Activated gamma-delta T cell treated with anti-CD3 and anti-CD28 coated beads, Interleukin-2, amount 50 U/mL, for 16 hours (primary cell): ENCODE measurements at regions not wholly inside any gene's neighbourhood (a gene's known extent, or its start where the extent isn't known, plus 50 kb on each side); places are given as distances from the start of the nearest gene placed in this dataset.

Experiments used
- DNase-seq: peaks from one replicate; pipeline ENCODE4 v3.0.0-alpha.2; 2020; ENCODE audit warnings: low read depth

DNA sequence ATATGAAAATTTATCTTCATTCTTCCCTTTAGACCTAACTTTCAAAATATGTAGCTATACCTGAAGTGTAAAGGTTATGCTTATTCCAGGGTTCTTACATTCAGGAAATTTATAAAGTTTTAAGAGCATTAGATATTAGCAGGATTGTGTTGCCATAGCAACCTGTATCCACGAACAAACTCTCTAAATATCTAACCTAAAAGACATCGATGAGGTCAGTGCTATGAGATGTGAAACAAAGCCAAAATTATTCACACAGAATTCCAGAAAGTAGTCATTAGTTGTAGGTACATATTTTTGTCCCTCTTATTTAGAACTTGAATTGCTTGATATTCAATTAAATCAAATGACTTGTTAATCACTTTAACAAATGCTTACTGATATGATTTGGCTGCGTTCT lies 705.3 kb downstream of the SOCS6 start:
- no peak for DNase-seq

DNA sequence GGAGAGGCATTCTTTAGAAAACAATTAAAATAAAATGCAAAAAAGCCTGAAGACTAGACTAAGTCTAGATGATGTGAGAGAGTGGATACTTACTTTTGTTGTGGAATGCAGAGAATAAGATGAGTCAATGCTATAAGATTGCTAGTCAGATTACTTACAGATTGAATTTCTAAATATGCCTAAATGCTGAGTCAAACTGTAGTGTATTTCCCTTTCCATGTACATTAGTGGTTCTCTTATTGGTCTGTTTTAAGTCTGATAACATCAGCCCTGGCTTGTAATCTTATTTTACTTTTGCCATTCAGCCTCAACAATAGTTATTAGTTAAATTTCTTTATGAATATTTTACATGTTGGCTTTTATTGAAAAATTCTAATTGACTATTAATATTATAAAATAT lies 702.7 kb downstream of the SOCS6 start:
- DNase-seq: no peak

- DNase-seq: no peak
Measured at GRCh38 chr18:70985948-70986347, 697.1 kb downstream of the SOCS6 start.

DNA sequence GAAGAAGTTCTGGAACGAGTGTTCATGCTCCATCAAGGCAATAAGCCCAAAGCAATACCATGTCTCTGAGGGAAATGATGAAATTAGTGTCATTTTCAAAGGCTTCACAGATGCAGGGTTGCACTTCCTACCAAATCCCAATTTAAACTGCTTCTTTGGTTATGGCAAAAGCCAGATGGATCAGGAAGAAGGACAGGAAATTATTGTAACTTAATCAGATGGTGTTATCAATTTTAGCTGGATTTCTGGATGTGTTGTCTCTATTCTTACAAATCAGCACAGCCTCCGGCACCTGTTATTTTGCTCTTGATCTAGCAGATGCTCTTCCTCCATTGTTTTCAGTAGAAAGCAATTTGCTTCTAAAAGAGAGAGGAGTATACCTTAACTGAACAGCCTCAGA lies 693.4 kb downstream of the SOCS6 start:
- no peak for DNase-seq

GRCh38 chr18:70981400-70982140 lies 692.7 kb downstream of the SOCS6 start:
- no peak for DNase-seq

- no peak for DNase-seq
Measured at GRCh38 chr18:70973626-70974025, 684.8 kb downstream of the SOCS6 start.

- DNase-seq: no peak
Measured at GRCh38 chr18:70966419-70966818, 677.6 kb downstream of the SOCS6 start.

DNA sequence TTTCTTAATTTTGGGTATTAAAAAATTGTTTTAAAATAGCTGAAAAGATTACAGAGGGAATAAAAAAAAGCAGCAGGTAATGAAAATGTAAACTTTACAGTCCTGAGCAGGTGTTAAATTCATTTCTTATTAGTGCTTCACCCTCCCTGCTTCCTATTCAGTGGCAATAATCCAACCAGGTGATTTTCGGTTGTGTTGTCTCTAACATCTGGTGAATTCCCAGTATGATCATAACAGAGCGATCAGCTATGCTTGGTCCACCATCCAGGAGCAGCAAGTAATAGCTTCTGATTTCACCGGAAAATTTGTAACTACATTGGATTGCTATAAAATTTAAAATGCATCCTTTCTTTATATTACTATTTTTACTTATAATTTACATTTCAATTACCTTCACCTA lies 673.1 kb downstream of the SOCS6 start:
- DNase-seq: no peak

DNA sequence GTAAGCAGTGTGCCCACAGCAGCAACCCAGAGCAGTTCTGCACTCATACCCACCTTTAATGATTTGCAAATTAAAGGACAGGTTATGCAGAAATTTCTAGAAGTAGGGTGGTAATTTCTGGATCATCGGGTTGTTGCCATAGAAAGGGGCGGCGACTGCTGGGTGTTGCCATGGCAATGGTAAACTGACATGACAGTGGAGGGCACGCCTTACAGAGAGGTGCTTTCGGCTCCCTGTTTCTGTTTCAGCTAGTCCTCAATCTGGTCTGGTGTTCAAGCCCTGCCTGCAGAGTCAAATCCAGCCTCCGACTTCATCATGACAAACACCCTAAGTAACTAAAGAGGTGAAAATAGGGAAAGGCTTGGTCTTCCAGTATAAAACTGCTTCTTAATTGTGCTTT lies 667.7 kb downstream of the SOCS6 start:
- DNase-seq: no peak

- DNase-seq: no peak
Measured at GRCh38 chr18:70936160-70936559, 647.3 kb downstream of the SOCS6 start.

- no peak for DNase-seq
Measured at GRCh38 chr18:70931942-70932814, 643.3 kb downstream of the SOCS6 start.

GRCh38 chr18:70920840-70921374 lies 632.1 kb downstream of the SOCS6 start:
- no peak for DNase-seq

GRCh38 chr18:70907673-70908072 lies 618.8 kb downstream of the SOCS6 start:
- no peak for DNase-seq

- DNase-seq: no peak
Measured at GRCh38 chr18:70892381-70892780, 603.5 kb downstream of the SOCS6 start.

GRCh38 chr18:70870292-70870691 lies 581.4 kb downstream of the SOCS6 start:
- DNase-seq: no peak

DNA sequence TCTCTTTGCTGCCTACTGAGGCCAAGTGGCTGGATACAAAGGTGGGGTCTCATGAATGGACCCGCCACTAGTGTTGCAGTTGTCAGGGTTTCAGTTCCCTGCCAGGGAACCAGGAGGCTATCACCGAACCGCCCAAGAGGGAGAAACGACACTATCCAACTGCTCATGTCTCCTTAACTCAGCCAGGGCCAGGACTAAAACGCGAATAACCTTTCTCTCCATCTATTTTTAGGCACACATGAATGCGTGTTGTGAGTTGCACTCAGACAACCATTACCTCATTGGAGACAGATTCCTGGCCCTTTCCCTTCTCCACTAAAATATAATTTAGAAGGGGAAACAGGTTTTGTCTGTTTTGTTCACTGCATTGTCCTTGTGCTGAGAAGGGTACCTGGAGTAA lies 559.5 kb downstream of the SOCS6 start:
- no peak for DNase-seq

DNA sequence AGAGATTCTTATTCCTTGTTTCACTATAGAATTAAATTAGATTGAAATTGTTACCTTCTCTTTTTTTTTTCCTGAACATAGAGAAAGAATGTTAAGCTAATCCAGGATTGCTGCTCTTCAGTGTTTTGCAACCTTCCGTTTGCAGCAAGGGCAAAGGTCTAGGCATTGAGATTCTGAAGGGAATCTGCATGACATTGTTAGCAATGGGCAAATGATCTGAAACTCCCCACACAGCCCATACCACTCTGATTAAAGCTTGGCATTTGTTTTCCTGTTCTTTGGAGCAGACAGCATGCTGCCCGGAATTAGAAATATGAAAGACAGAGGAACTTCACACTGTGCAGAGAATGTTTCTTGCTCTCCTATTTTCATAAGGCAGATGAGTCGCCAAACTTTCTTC lies 551.8 kb downstream of the SOCS6 start:
- DNase-seq: no peak

- DNase-seq: no peak
Measured at GRCh38 chr18:70827632-70828031, 538.8 kb downstream of the SOCS6 start.

DNA sequence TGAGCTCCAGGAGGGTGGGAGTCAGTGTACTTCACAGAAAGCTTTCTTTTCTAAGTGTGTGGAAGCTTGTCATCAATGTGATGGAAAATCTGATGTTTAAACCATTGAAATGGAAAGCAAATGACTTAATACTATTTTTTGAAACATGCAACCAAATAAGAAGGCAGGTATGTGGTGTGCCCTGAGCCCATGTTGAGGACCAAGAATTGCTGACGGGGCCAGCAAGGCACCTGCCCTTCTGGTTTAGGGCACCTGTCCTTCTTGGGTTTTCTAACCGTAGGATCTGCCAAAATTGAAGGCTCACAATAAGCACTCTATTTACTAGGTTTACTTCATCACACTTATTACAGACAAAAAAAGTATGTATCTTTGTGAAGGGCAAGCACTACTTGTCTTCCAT lies 537.7 kb downstream of the SOCS6 start:
- DNase-seq: no peak

GRCh38 chr18:70822691-70823090 lies 533.8 kb downstream of the SOCS6 start:
- no peak for DNase-seq

- no peak for DNase-seq
Measured at GRCh38 chr18:70822117-70822516, 533.3 kb downstream of the SOCS6 start.

DNA sequence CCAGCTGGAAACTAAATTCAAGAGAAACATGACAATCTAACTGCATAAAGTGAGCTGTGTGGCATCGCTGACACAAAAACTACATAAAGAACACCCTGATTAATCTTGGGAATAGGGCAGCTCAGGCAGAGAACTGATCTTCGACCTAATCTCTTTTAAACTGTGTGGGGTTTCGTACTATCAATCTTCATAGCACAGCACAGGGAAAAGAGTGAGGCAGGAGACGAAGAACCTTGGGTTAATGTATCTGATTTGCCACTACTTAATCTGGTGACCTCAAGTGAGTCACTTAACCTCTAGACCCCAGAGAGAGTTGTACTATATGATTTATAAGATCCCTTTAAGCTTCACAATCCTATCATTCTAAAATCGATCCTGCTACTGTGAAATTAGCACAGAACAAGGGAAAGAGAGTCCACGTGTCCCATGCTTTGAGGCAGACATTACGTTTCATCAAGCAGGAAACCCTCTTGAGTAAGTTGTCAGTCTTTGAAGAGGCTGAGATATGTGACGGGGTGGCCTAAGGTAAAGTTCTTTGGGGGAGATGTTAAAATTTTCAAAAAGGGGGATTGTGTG lies 519.7 kb downstream of the SOCS6 start:
- DNase-seq: no peak
